GM23248 (cell line): ENCODE measurements at regions not wholly inside any gene's neighbourhood (a gene's known extent, or its start where the extent isn't known, plus 50 kb on each side); places are given as distances from the start of the nearest gene placed in this dataset.
A peak's percentile ranks its signal among the peaks of the same experiment; 100 is the strongest.

ENCODE experiments used
- DNase-seq: peaks from one replicate; pipeline ENCODE4 v3.0.0-alpha.2; 2015
- H2AFZ ChIP-seq: fragments of 200-600 bp; sonication (generic); 2 replicates; pipeline ENCODE4 v1.6.1; 2016; ENCODE audit warnings: antibody characterized with exemption
- H3F3A ChIP-seq: fragments of 200-600 bp; sonication (generic); 2 replicates; pipeline ENCODE4 v1.6.1; 2016; ENCODE audit warnings: mild to moderate bottlenecking, antibody characterized with exemption, mixed run types; ENCODE audit not compliant: insufficient read depth
- H3K27ac ChIP-seq: fragments of 200-600 bp; sonication (generic); 2 replicates; pipeline ENCODE4 v1.5.1; 2016; ENCODE audit warnings: mild to moderate bottlenecking
- H3K27me3 ChIP-seq: fragments of 200-600 bp; sonication (generic); replicated peaks from 2 replicates; pipeline ENCODE4 v1.6.1; 2016; ENCODE audit warnings: mild to moderate bottlenecking; ENCODE audit not compliant: insufficient read depth
- H3K36me3 ChIP-seq: fragments of 200-600 bp; sonication (generic); 2 replicates; pipeline ENCODE4 v1.6.1; 2016; ENCODE audit warnings: low read depth, mild to moderate bottlenecking
- H3K4me1 ChIP-seq: fragments of 200-600 bp; sonication (generic); 2 replicates; pipeline ENCODE4 v1.6.1; 2016; ENCODE audit warnings: mild to moderate bottlenecking; ENCODE audit not compliant: insufficient read depth
- H3K4me2 ChIP-seq: fragments of 200-600 bp; sonication (generic); one replicate; pipeline ENCODE4 v1.6.1; 2016; ENCODE audit warnings: mild to moderate bottlenecking; ENCODE audit not compliant: unreplicated experiment
- H3K4me3 ChIP-seq: fragments of 200-600 bp; sonication (generic); 2 replicates; pipeline ENCODE4 v1.5.1; 2016; ENCODE audit warnings: mild to moderate bottlenecking
- H3K79me2 ChIP-seq: fragments of 200-600 bp; sonication (generic); 2 replicates; pipeline ENCODE4 v1.6.1; 2016; ENCODE audit warnings: mild to moderate bottlenecking; ENCODE audit not compliant: insufficient read depth
- H3K9ac ChIP-seq: fragments of 200-600 bp; sonication (generic); 2 replicates; pipeline ENCODE4 v1.6.1; 2016; ENCODE audit warnings: mild to moderate bottlenecking
- H3K9me2 ChIP-seq: fragments of 200-600 bp; sonication (generic); 2 replicates; pipeline ENCODE4 v1.6.1; 2016; ENCODE audit warnings: mixed run types, mild to moderate bottlenecking, moderate library complexity; ENCODE audit not compliant: insufficient read depth
- H3K9me3 ChIP-seq: fragments of 200-600 bp; sonication (generic); one replicate; pipeline ENCODE4 v1.6.1; 2017; ENCODE audit warnings: low read depth
- H4K20me1 ChIP-seq: fragments of 200-600 bp; sonication (generic); 2 replicates; pipeline ENCODE4 v1.6.0; 2016; ENCODE audit not compliant: insufficient read depth
- EZH2 ChIP-seq: fragments of 200-600 bp; sonication (generic); IDR thresholded peaks from 2 replicates; pipeline ENCODE4 v1.6.1; 2018; ENCODE audit warnings: antibody characterized with exemption, mild to moderate bottlenecking; ENCODE audit not compliant: insufficient read depth, poor library complexity, severe bottlenecking
- EZH2phosphoT487 ChIP-seq: fragments of 200-600 bp; sonication (generic); IDR thresholded peaks from 2 replicates; pipeline ENCODE4 v1.6.1; 2018; ENCODE audit warnings: antibody characterized with exemption, moderate library complexity, mild to moderate bottlenecking, low read depth; ENCODE audit not compliant: insufficient read depth
- WGBS, 2 experiments: methylation state at CpG; one replicate each; pipeline ENCODE4 v1.1.6; 2015 to 2017; ENCODE audit warnings: low lambda C conversion rate in 2 of 2, low coverage in 1 of 2; ENCODE audit errors: missing lambda C conversion rate in 2 of 2; 5-methylcytosine and 5-hydroxymethylcytosine counted together
- in situ Hi-C: fragments of 300-500 bp; cut with MboI; formaldehyde crosslinking; loops from 2 replicates; pipeline ENCODE4 v1.15.0; 2020

GRCh38 chr6:2478200-2478599 is 232.8 kb upstream of the GMDS start:
- Histone ChIP-seq H3K27me3 (peaks cover 10% of the 10 kb centered on the region; the same call in 1 of the 2 replicates), H3K4me2 (no peak overlapping the region), H4K20me1 (no peaks in the 10 kb centered on the region), H2AFZ (no peak overlapping the region), H3K9me3 (peaks cover 5% of the 10 kb centered on the region), H3K9me2 (no peaks in the 10 kb centered on the region), H3K36me3 (no peaks in the 10 kb centered on the region), H3K4me1 (peaks cover 11% of the 10 kb centered on the region; the same call in 1 of the 2 replicates), H3K9ac (no peak overlapping the region), H3F3A (no peaks in the 10 kb centered on the region), H3K4me3 (no peak overlapping the region), H3K27ac (no peak overlapping the region), H3K79me2 (no peaks in the 10 kb centered on the region)
- in situ Hi-C loops = no loop called here
- TF ChIP-seq EZH2 (no peak), EZH2phosphoT487 (no peak)
- 5 to 10% methylated on average over 9 of the region's 9 CpGs for WGBS, 2 experiments
- peak; percentile 53 for DNase-seq

- H2AFZ ChIP-seq = no peak overlapping the region
- H3K9me2 ChIP-seq = no peaks in the 10 kb centered on the region
- H3F3A ChIP-seq = no peaks in the 10 kb centered on the region
- WGBS, 2 experiments = 6 to 7% methylated on average over 8 of the region's 8 CpGs
- no peak overlapping the region for H3K27ac ChIP-seq
- H3K9ac ChIP-seq = no peak overlapping the region
- in situ Hi-C loops = no loop called here
- H3K79me2 ChIP-seq = no peaks in the 10 kb centered on the region
- DNase-seq = no peak
- no peak overlapping the region for H3K4me2 ChIP-seq
- no peaks in the 10 kb centered on the region for H3K36me3 ChIP-seq
- peaks cover 11% of the 10 kb centered on the region; the same call in 1 of the 2 replicates for H3K4me1 ChIP-seq
- H3K27me3 ChIP-seq = peaks cover 11% of the 10 kb centered on the region; the same call in 1 of the 2 replicates
- no peak for TF ChIP-seq EZH2
- no peak for TF ChIP-seq EZH2phosphoT487
- no peak overlapping the region for H3K4me3 ChIP-seq
- peaks cover under 1% of the 10 kb centered on the region for H3K9me3 ChIP-seq
- H4K20me1 ChIP-seq = no peaks in the 10 kb centered on the region
Observed at GRCh38 chr6:2477666-2478065, 232.3 kb upstream of the GMDS start.

- H4K20me1 ChIP-seq = no peaks in the 10 kb centered on the region
- H3K27ac ChIP-seq = no peak overlapping the region
- TF ChIP-seq EZH2 = no peak
- TF ChIP-seq EZH2phosphoT487 = no peak
- H3K79me2 ChIP-seq = no peaks in the 10 kb centered on the region
- peaks cover 11% of the 10 kb centered on the region; the same call in 1 of the 2 replicates for H3K4me1 ChIP-seq
- H2AFZ ChIP-seq = no peak overlapping the region
- H3K9ac ChIP-seq = no peak overlapping the region
- DNase-seq = peak; percentile 20
- no peaks in the 10 kb centered on the region for H3F3A ChIP-seq
- no peaks in the 10 kb centered on the region for H3K9me3 ChIP-seq
- in situ Hi-C loops = no loop called here
- no peaks in the 10 kb centered on the region for H3K9me2 ChIP-seq
- no peaks in the 10 kb centered on the region for H3K36me3 ChIP-seq
- H3K27me3 ChIP-seq = peaks cover 11% of the 10 kb centered on the region; the same call in 1 of the 2 replicates
- no peak overlapping the region for H3K4me2 ChIP-seq
- no peak overlapping the region for H3K4me3 ChIP-seq
- 67 to 74% methylated on average over 1 of the region's 1 CpG for WGBS, 2 experiments
Observed at GRCh38 chr6:2477250-2477649, 231.8 kb upstream of the GMDS start.

GRCh38 chr6:2476376-2476775 is 231.0 kb upstream of the GMDS start:
- WGBS, 2 experiments = 19 to 25% methylated on average over 4 of the region's 4 CpGs
- Histone ChIP-seq H2AFZ (no peak overlapping the region), H3K27me3 (peaks cover 11% of the 10 kb centered on the region; the same call in 1 of the 2 replicates), H3F3A (no peaks in the 10 kb centered on the region), H3K4me3 (no peak overlapping the region), H3K36me3 (no peaks in the 10 kb centered on the region), H3K79me2 (no peaks in the 10 kb centered on the region), H3K9me3 (no peaks in the 10 kb centered on the region), H3K27ac (no peak overlapping the region), H3K4me2 (no peak overlapping the region), H3K4me1 (peaks cover 11% of the 10 kb centered on the region; the same call in 1 of the 2 replicates), H3K9ac (no peak overlapping the region), H3K9me2 (no peaks in the 10 kb centered on the region), H4K20me1 (no peaks in the 10 kb centered on the region)
- TF ChIP-seq EZH2phosphoT487 (no peak), EZH2 (no peak)
- peak; percentile 66 for DNase-seq
- in situ Hi-C loops = no loop called here

GRCh38 chr6:2471472-2471871 is 226.1 kb upstream of the GMDS start:
- 36 to 47% methylated on average over 9 of the region's 9 CpGs for WGBS, 2 experiments
- Histone ChIP-seq H3K4me2 (no peak overlapping the region), H4K20me1 (no peaks in the 10 kb centered on the region), H3K27ac (no peak overlapping the region), H3K79me2 (no peaks in the 10 kb centered on the region), H3F3A (no peaks in the 10 kb centered on the region), H2AFZ (no peak overlapping the region), H3K36me3 (no peaks in the 10 kb centered on the region), H3K4me3 (no peak overlapping the region), H3K4me1 (no peaks in the 10 kb centered on the region), H3K9me2 (no peaks in the 10 kb centered on the region), H3K9me3 (no peaks in the 10 kb centered on the region), H3K27me3 (peaks cover 48% of the 10 kb centered on the region), H3K9ac (no peak overlapping the region)
- DNase-seq = no peak
- no peak for TF ChIP-seq EZH2
- TF ChIP-seq EZH2phosphoT487 = no peak
- in situ Hi-C loops = no loop called here
